Keratinocyte (primary cell): ENCODE measurements at regions not wholly inside any gene's neighbourhood (a gene's known extent, or its start where the extent isn't known, plus 50 kb on each side); places are given as distances from the start of the nearest gene placed in this dataset.

Experiments used
- DNase-seq: peaks from one replicate; pipeline ENCODE4 v3.0.0-alpha.2; 2011; ENCODE audit warnings: low read depth, missing footprints, low spot score
- FAIRE-seq: peaks from 2 replicates; lab custom pipeline; 2011; peaks lifted over from hg19 to GRCh38; lab: Jason Lieb, UNC
- H2AFZ ChIP-seq: 2 replicates; pipeline ENCODE4 v1.6.0; 2012; ENCODE audit warnings: low read length, control low read depth, inconsistent platforms; ENCODE audit not compliant: control insufficient read depth
- H3K27ac ChIP-seq: 2 replicates; pipeline ENCODE4 v1.5.1; 2011; ENCODE audit warnings: low read length; ENCODE audit not compliant: control insufficient read depth, insufficient read depth
- H3K27me3 ChIP-seq: 3 replicates; pipeline ENCODE4 v1.6.0; 2011; ENCODE audit warnings: low read length; ENCODE audit not compliant: control insufficient read depth, insufficient read depth; ENCODE audit errors: extremely low read depth
- H3K36me3 ChIP-seq, 2 experiments: 2 replicates in 1 of 2; 3 replicates in 1 of 2; pipeline ENCODE4 v1.5.1; 2011; ENCODE audit warnings: low read length in 2 of 2, mild to moderate bottlenecking in 1 of 2; ENCODE audit not compliant: control insufficient read depth in 2 of 2, insufficient read depth in 2 of 2; ENCODE audit errors: extremely low read depth in 1 of 2
- H3K4me1 ChIP-seq: 3 replicates; pipeline ENCODE4 v1.5.1; 2011; ENCODE audit warnings: low read length; ENCODE audit not compliant: control insufficient read depth, insufficient read depth; ENCODE audit errors: extremely low read depth
- H3K4me2 ChIP-seq: 3 replicates; pipeline ENCODE4 v1.6.0; 2011; ENCODE audit warnings: low read depth, low read length; ENCODE audit not compliant: control insufficient read depth, insufficient read depth; ENCODE audit errors: extremely low read depth
- H3K4me3 ChIP-seq, 3 experiments: fragments of 200-600 bp in 1 of 3; sonication (generic) in 1 of 3; 2 replicates in 2 of 3; 3 replicates in 1 of 3; pipeline ENCODE4 v1.5.1; 2011 to 2016; ENCODE audit warnings: low read length in 3 of 3, mild to moderate bottlenecking in 3 of 3, control low read depth in 2 of 3, inconsistent platforms in 1 of 3, low read depth in 1 of 3, mixed read lengths in 1 of 3, mixed run types in 1 of 3, moderate library complexity in 1 of 3; ENCODE audit not compliant: control insufficient read depth in 2 of 3, insufficient read depth in 2 of 3; ENCODE audit errors: extremely low read depth in 1 of 3
- H3K79me2 ChIP-seq: 2 replicates; pipeline ENCODE4 v1.6.0; 2012; ENCODE audit warnings: low read length; ENCODE audit not compliant: control insufficient read depth, insufficient read depth
- H3K9ac ChIP-seq: 3 replicates; pipeline ENCODE4 v1.6.0; 2011; ENCODE audit warnings: low read length; ENCODE audit not compliant: control insufficient read depth, insufficient read depth; ENCODE audit errors: extremely low read depth
- H3K9me1 ChIP-seq: 3 replicates; pipeline ENCODE4 v1.6.0; 2011; ENCODE audit warnings: low read length; ENCODE audit not compliant: control insufficient read depth, insufficient read depth; ENCODE audit errors: extremely low read depth
- H3K9me3 ChIP-seq: 2 replicates; pipeline ENCODE4 v1.5.1; 2012; ENCODE audit warnings: low read depth, low read length; ENCODE audit not compliant: control insufficient read depth
- H4K20me1 ChIP-seq: 3 replicates; pipeline ENCODE4 v1.6.0; 2011; ENCODE audit warnings: low read length; ENCODE audit not compliant: control insufficient read depth, insufficient read depth; ENCODE audit errors: extremely low read depth
- EZH2 ChIP-seq: IDR thresholded peaks from one replicate; pipeline ENCODE4 v1.6.1; 2012; ENCODE audit warnings: inconsistent platforms, mild to moderate bottlenecking, low read length, moderate library complexity
- dilution Hi-C: fragments of 300-500 bp; cut with MboI; formaldehyde crosslinking; loops from one replicate; pipeline ENCODE4 v1.7.0; 2020; ENCODE audit warnings: low sequenced_read_pairs; ENCODE audit not compliant: extremely low pct_ligation_motif_present
- TF ChIP-seq, protein P1 (sequence below), 3 experiments: IDR thresholded peaks in 1 of 3; conservative IDR thresholded peaks in 1 of 3; optimal IDR thresholded peaks in 1 of 3; 2 replicates in 2 of 3; 3 replicates in 1 of 3; pipeline versions ENCODE3 to v1.5.1; 2011; ENCODE audit warnings: low read length in 3 of 3, mild to moderate bottlenecking in 3 of 3, moderate library complexity in 2 of 3, control low read depth in 1 of 3, inconsistent platforms in 1 of 3; ENCODE audit not compliant: insufficient read depth in 2 of 3; ENCODE audit errors: extremely low read depth in 1 of 3

GRCh38 chr6:81669445-81669844, 83.0 kb downstream of the TENT5A start:
- DNase-seq, result no peak
- no peaks in the 10 kb centered on the region for H3K79me2 ChIP-seq
- H4K20me1 ChIP-seq, result no peaks in the 10 kb centered on the region
- H3K4me3 ChIP-seq, result no peak overlapping the region
- FAIRE-seq, result no peak
- no peaks in the 10 kb centered on the region for H3K36me3 ChIP-seq
- TF ChIP-seq, protein P1, sequence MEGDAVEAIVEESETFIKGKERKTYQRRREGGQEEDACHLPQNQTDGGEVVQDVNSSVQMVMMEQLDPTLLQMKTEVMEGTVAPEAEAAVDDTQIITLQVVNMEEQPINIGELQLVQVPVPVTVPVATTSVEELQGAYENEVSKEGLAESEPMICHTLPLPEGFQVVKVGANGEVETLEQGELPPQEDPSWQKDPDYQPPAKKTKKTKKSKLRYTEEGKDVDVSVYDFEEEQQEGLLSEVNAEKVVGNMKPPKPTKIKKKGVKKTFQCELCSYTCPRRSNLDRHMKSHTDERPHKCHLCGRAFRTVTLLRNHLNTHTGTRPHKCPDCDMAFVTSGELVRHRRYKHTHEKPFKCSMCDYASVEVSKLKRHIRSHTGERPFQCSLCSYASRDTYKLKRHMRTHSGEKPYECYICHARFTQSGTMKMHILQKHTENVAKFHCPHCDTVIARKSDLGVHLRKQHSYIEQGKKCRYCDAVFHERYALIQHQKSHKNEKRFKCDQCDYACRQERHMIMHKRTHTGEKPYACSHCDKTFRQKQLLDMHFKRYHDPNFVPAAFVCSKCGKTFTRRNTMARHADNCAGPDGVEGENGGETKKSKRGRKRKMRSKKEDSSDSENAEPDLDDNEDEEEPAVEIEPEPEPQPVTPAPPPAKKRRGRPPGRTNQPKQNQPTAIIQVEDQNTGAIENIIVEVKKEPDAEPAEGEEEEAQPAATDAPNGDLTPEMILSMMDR (optimal IDR thresholded peaks at IDR 0.05 in 1 of 3, IDR thresholded peaks at IDR 0.05 in 1 of 3, conservative IDR thresholded peaks at IDR 0.05 in 1 of 3; ENCODE audit: extremely low read depth in 1 of 3, insufficient read depth in 2 of 3, low read length in 3 of 3), result no peak
- no peak for TF ChIP-seq EZH2
- no peak overlapping the region for H3K4me2 ChIP-seq
- no peaks in the 10 kb centered on the region for H3K4me1 ChIP-seq
- dilution Hi-C loops, result no loop called here
- no peaks in the 10 kb centered on the region for H3K9me3 ChIP-seq
- H2AFZ ChIP-seq, result no peak overlapping the region
- no peaks in the 10 kb centered on the region for H3K27me3 ChIP-seq
- no peak overlapping the region for H3K27ac ChIP-seq
- no peaks in the 10 kb centered on the region for H3K9me1 ChIP-seq
- H3K9ac ChIP-seq, result no peak overlapping the region

GRCh38 chr6:81668615-81669047, 83.8 kb downstream of the TENT5A start:
- TF ChIP-seq, protein P1 (optimal IDR thresholded peaks at IDR 0.05 in 1 of 3, IDR thresholded peaks at IDR 0.05 in 1 of 3, conservative IDR thresholded peaks at IDR 0.05 in 1 of 3; ENCODE audit: extremely low read depth in 1 of 3, insufficient read depth in 2 of 3, low read length in 3 of 3), result no peak
- no peak for TF ChIP-seq EZH2
- Histone ChIP-seq H3K27ac (no peak overlapping the region), H3K36me3 (no peaks in the 10 kb centered on the region), H3K4me1 (no peaks in the 10 kb centered on the region), H3K9ac (no peak overlapping the region), H3K9me3 (no peaks in the 10 kb centered on the region), H4K20me1 (no peaks in the 10 kb centered on the region), H3K4me2 (no peak overlapping the region), H3K4me3 (no peak overlapping the region), H3K27me3 (no peaks in the 10 kb centered on the region), H3K9me1 (no peaks in the 10 kb centered on the region), H3K79me2 (no peaks in the 10 kb centered on the region), H2AFZ (no peak overlapping the region)
- no peak for FAIRE-seq
- dilution Hi-C loops, result no loop called here
- no peak for DNase-seq
